HCT116 (cell line): ENCODE measurements at regions not wholly inside any gene's neighbourhood (a gene's known extent, or its start where the extent isn't known, plus 50 kb on each side); places are given as distances from the start of the nearest gene placed in this dataset.

Experiments used
- ATAC-seq: fragments of 200-7000 bp; cut with Tn5 transposase; 2 replicates; pipeline ENCODE4 v1.9.1; 2020; ENCODE audit warnings: mild to moderate bottlenecking, moderate library complexity
- BruUV-seq: library from RNA; stranded (reverse); fragments of 400-500 nt; replicated peaks from 2 replicates; lab custom pipeline; 2021; lab: Mats Ljungman, UMichigan
- CTCF ChIA-PET: fragments of 300-600 bp; sonication (Branson Sonifier 250); formaldehyde crosslinking; loops from one replicate; lab custom pipeline; 2021; ENCODE audit warnings: antibody characterized with exemption; lab: Charles Lee
- POLR2A ChIA-PET: fragments of 300-600, 350-600 bp; sonication (Branson Sonifier 250); formaldehyde crosslinking; loops from one replicate; lab custom pipeline; 2021; ENCODE audit warnings: antibody characterized with exemption; lab: Charles Lee
- RAD21 ChIA-PET, 2 experiments: fragments of 300-600 bp; sonication (Branson Sonifier 250); formaldehyde crosslinking; loops; one replicate each; lab custom pipeline; 2023; ENCODE audit warnings: low total read pairs in 2 of 2; ENCODE audit not compliant: uncharacterized antibody in 2 of 2, unreplicated experiment in 2 of 2, low non-redundant PET in 1 of 2; lab: Charles Lee
- DNase-seq: peaks from one replicate; pipeline ENCODE4 v3.0.0-alpha.2; 2010; ENCODE audit warnings: low read depth, low spot score
- H2AFZ ChIP-seq: fragments of 200-600 bp; shearing (Covaris generic), sonication (generic); 2 replicates; pipeline ENCODE4 v1.6.1; 2017; ENCODE audit warnings: low read depth, mixed run types, mixed read lengths, antibody characterized with exemption, low read length; ENCODE audit not compliant: poor library complexity, severe bottlenecking
- H3K27ac ChIP-seq: 2 replicates; pipeline ENCODE4 v1.5.1; 2012; ENCODE audit warnings: low read depth, low read length
- H3K27me3 ChIP-seq: fragments of 200-600 bp; sonication (generic); 2 replicates; pipeline ENCODE4 v1.6.1; 2016; ENCODE audit warnings: mixed run types, low read length, mixed read lengths; ENCODE audit not compliant: insufficient read depth
- H3K36me3 ChIP-seq, 2 experiments: fragments of 200-500 bp in 1 of 2; fragments of 200-600 bp in 1 of 2; sonication (Bioruptor generic) in 1 of 2; sonication (generic) in 1 of 2; 2 replicates each; pipeline versions ENCODE4 v1.5.1 to v1.6.1; 2014 to 2016; ENCODE audit warnings: low read length in 2 of 2, inconsistent platforms in 1 of 2, mixed read lengths in 1 of 2, mixed run types in 1 of 2; ENCODE audit not compliant: insufficient read depth in 2 of 2, control insufficient read depth in 1 of 2
- H3K4me1 ChIP-seq, 2 experiments: fragments of 200-600 bp in 1 of 2; sonication (generic) in 1 of 2; 2 replicates each; pipeline versions ENCODE4 v1.5.1 to v1.6.1; 2012 to 2017; ENCODE audit warnings: low read length in 2 of 2, inconsistent platforms in 1 of 2, mild to moderate bottlenecking in 1 of 2, mixed read lengths in 1 of 2, mixed run types in 1 of 2, moderate library complexity in 1 of 2; ENCODE audit not compliant: insufficient read depth in 2 of 2, control insufficient read depth in 1 of 2
- H3K4me2 ChIP-seq: fragments of 200-600 bp; sonication (generic); 2 replicates; pipeline ENCODE4 v1.6.1; 2017; ENCODE audit warnings: mixed run types, low read length, mixed read lengths
- H3K4me3 ChIP-seq, 2 experiments: fragments of 200-600 bp in 1 of 2; sonication (generic) in 1 of 2; replicated peaks in 1 of 2; 2 replicates each; pipeline ENCODE4 v1.5.1; 2011 to 2016; ENCODE audit warnings: low read length in 2 of 2, control low read depth in 1 of 2, low read depth in 1 of 2, mild to moderate bottlenecking in 1 of 2, mixed read lengths in 1 of 2, mixed run types in 1 of 2
- H3K79me2 ChIP-seq: fragments of 200-600 bp; sonication (generic); 2 replicates; pipeline ENCODE4 v1.6.1; 2017; ENCODE audit warnings: mild to moderate bottlenecking, mixed run types, low read length, moderate library complexity, mixed read lengths; ENCODE audit not compliant: insufficient read depth
- H3K9ac ChIP-seq: fragments of 200-600 bp; sonication (generic); 2 replicates; pipeline ENCODE4 v1.6.1; 2016; ENCODE audit warnings: low read length, mixed read lengths
- H3K9me2 ChIP-seq: fragments of 200-600 bp; sonication (generic), shearing (Covaris generic); 2 replicates; pipeline ENCODE4 v1.6.1; 2017; ENCODE audit warnings: mixed run types, mild to moderate bottlenecking, moderate library complexity; ENCODE audit not compliant: insufficient read depth
- H3K9me3 ChIP-seq, 2 experiments: fragments of 200-500 bp in 1 of 2; fragments of 200-600 bp in 1 of 2; sonication (Bioruptor generic) in 1 of 2; sonication (generic) in 1 of 2; 2 replicates each; pipeline ENCODE4 v1.6.1; 2014 to 2017; ENCODE audit warnings: low read length in 2 of 2, mixed read lengths in 2 of 2, inconsistent platforms in 1 of 2, low read depth in 1 of 2, mild to moderate bottlenecking in 1 of 2, mixed run types in 1 of 2, moderate library complexity in 1 of 2; ENCODE audit not compliant: control insufficient read depth in 1 of 2, insufficient read depth in 1 of 2
- H4K20me1 ChIP-seq: fragments of 200-600 bp; sonication (generic), shearing (Covaris generic); 2 replicates; pipeline ENCODE4 v1.6.1; 2017; ENCODE audit warnings: mixed run types, mild to moderate bottlenecking, moderate library complexity; ENCODE audit not compliant: insufficient read depth
- CBX3 ChIP-seq: IDR thresholded peaks from 2 replicates; pipeline ENCODE4 v1.6.1; 2012; ENCODE audit warnings: low read depth
- CEBPB ChIP-seq: IDR thresholded peaks from 2 replicates; pipeline ENCODE4 v1.6.1; 2012; ENCODE audit warnings: low read depth
- EGR1 ChIP-seq: IDR thresholded peaks from 2 replicates; pipeline ENCODE4 v1.6.1; 2012; ENCODE audit warnings: low read depth
- ELF1 ChIP-seq: IDR thresholded peaks from 2 replicates; pipeline ENCODE4 v1.6.1; 2012; ENCODE audit warnings: low read depth, borderline replicate concordance
- EZH2 ChIP-seq: fragments of 200-600 bp; sonication (generic); IDR thresholded peaks from 2 replicates; pipeline ENCODE4 v1.6.1; 2017; ENCODE audit warnings: antibody characterized with exemption, mixed run types
- EZH2phosphoT487 ChIP-seq: fragments of 200-600 bp; IDR thresholded peaks from 2 replicates; pipeline ENCODE4 v1.6.1; 2018; ENCODE audit warnings: antibody characterized with exemption, borderline replicate concordance
- FOSL1 ChIP-seq: IDR thresholded peaks from 2 replicates; pipeline ENCODE4 v1.6.1; 2012; ENCODE audit warnings: low read depth
- JUND ChIP-seq: IDR thresholded peaks from 2 replicates; pipeline ENCODE4 v1.6.1; 2012
- POLR2A ChIP-seq: IDR thresholded peaks from 2 replicates; pipeline ENCODE4 v1.7.0; 2011; ENCODE audit warnings: borderline replicate concordance; ENCODE audit not compliant: insufficient read depth, insufficient read length; ENCODE audit errors: extremely low read depth
- POLR2AphosphoS5 ChIP-seq: IDR thresholded peaks from 2 replicates; pipeline ENCODE4 v1.6.1; 2011; ENCODE audit warnings: mild to moderate bottlenecking, low read depth, low read length, moderate library complexity
- RAD21 ChIP-seq: IDR thresholded peaks from 2 replicates; pipeline ENCODE4 v1.6.1; 2012; ENCODE audit warnings: low read depth, mild to moderate bottlenecking
- SIN3A ChIP-seq: IDR thresholded peaks from 2 replicates; pipeline ENCODE4 v1.6.1; 2012; ENCODE audit warnings: low read depth
- SP1 ChIP-seq: IDR thresholded peaks from 2 replicates; pipeline ENCODE4 v1.6.1; 2012; ENCODE audit warnings: low read depth
- SRF ChIP-seq: IDR thresholded peaks from 2 replicates; pipeline ENCODE4 v1.6.1; 2012; ENCODE audit warnings: low read depth
- TCF7L2 ChIP-seq: IDR thresholded peaks from 2 replicates; pipeline ENCODE4 v1.7.0; 2011; ENCODE audit warnings: borderline replicate concordance, inconsistent platforms; ENCODE audit not compliant: insufficient read depth, insufficient read length; ENCODE audit errors: extremely low read depth
- ZFX ChIP-seq: fragments of 450-650 bp; IDR thresholded peaks from 2 replicates; pipeline ENCODE4 v1.6.1; 2017
- ZNF274 ChIP-seq: fragments of 200-500 bp; sonication (Bioruptor generic); IDR thresholded peaks from 2 replicates; pipeline ENCODE4 v1.6.1; 2014; ENCODE audit warnings: mild to moderate bottlenecking, low read depth, low read length, inconsistent platforms
- intact Hi-C: fragments of 100-400 bp; cut with micrococcal nuclease; formaldehyde crosslinking; loops from 2 replicates; pipeline ENCODE4 v1.10.0; 2022
- TF ChIP-seq, protein P1 (sequence below), 3 experiments: fragments of 200-600 bp in 1 of 3; sonication (generic) in 1 of 3; IDR thresholded peaks in 2 of 3; conservative IDR thresholded peaks in 1 of 3; 2 replicates each; pipeline ENCODE4 v1.5.1; 2012 to 2017; ENCODE audit warnings: low read depth in 2 of 3, low read length in 2 of 3, antibody characterized with exemption in 1 of 3, borderline replicate concordance in 1 of 3, control low read depth in 1 of 3, mild to moderate bottlenecking in 1 of 3, mixed read lengths in 1 of 3, mixed run types in 1 of 3, moderate library complexity in 1 of 3; ENCODE audit not compliant: insufficient read depth in 1 of 3
- TF ChIP-seq, protein P2 (sequence below): IDR thresholded peaks from 2 replicates; pipeline ENCODE4 v1.6.1; 2012

GRCh38 chr10:4748491-4749270, 77.3 kb upstream of the AKR1E2 start:
- H2AFZ ChIP-seq, result no peak overlapping the region
- no peak for TF ChIP-seq CEBPB
- TF ChIP-seq SP1, result no peak
- TF ChIP-seq TCF7L2, result no peak
- TF ChIP-seq SRF, result no peak
- no peak for TF ChIP-seq EZH2
- no peak for TF ChIP-seq EZH2phosphoT487
- no peak for TF ChIP-seq SIN3A
- no peak for TF ChIP-seq JUND
- no peak for TF ChIP-seq ZNF274
- no peak for TF ChIP-seq RAD21
- no peak for TF ChIP-seq FOSL1
- TF ChIP-seq POLR2AphosphoS5, result no peak
- TF ChIP-seq CBX3, result no peak
- TF ChIP-seq, protein P1, sequence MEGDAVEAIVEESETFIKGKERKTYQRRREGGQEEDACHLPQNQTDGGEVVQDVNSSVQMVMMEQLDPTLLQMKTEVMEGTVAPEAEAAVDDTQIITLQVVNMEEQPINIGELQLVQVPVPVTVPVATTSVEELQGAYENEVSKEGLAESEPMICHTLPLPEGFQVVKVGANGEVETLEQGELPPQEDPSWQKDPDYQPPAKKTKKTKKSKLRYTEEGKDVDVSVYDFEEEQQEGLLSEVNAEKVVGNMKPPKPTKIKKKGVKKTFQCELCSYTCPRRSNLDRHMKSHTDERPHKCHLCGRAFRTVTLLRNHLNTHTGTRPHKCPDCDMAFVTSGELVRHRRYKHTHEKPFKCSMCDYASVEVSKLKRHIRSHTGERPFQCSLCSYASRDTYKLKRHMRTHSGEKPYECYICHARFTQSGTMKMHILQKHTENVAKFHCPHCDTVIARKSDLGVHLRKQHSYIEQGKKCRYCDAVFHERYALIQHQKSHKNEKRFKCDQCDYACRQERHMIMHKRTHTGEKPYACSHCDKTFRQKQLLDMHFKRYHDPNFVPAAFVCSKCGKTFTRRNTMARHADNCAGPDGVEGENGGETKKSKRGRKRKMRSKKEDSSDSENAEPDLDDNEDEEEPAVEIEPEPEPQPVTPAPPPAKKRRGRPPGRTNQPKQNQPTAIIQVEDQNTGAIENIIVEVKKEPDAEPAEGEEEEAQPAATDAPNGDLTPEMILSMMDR (IDR thresholded peaks at IDR 0.05 in 2 of 3, conservative IDR thresholded peaks at IDR 0.05 in 1 of 3; ENCODE audit: borderline replicate concordance in 1 of 3, insufficient read depth in 1 of 3, low read depth in 2 of 3, low read length in 2 of 3), result no peak
- TF ChIP-seq EGR1, result no peak
- no peak for TF ChIP-seq ZFX
- no peak for TF ChIP-seq POLR2A
- TF ChIP-seq, protein P2, sequence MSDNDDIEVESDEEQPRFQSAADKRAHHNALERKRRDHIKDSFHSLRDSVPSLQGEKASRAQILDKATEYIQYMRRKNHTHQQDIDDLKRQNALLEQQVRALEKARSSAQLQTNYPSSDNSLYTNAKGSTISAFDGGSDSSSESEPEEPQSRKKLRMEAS, result no peak
- no peak for TF ChIP-seq ELF1
- no peaks in the 10 kb centered on the region for H3K79me2 ChIP-seq
- H3K4me3 ChIP-seq, result no peak overlapping the region
- BruUV-seq, result no TSS peak
- intact Hi-C loops, result no loop called here
- no peaks in the 10 kb centered on the region for H4K20me1 ChIP-seq
- POLR2A ChIA-PET, result interaction anchor here (1.7 kb wide), 1 partner anchor 963 kb away, joined by 3 read pairs; the partner anchor contains the start of gene KLF6
- H3K9me2 ChIP-seq, result 0 out of 2 replicates have a peak, but pooled peaks cover 4% of the 10 kb centered on the region
- ATAC-seq (no peak), DNase-seq (no peak)
- no peak overlapping the region for H3K9ac ChIP-seq
- H3K9me3 ChIP-seq, result no peaks in the 10 kb centered on the region
- H3K4me1 ChIP-seq, result no peaks in the 10 kb centered on the region
- RAD21 ChIA-PET, result no interaction called here
- H3K27ac ChIP-seq, result no peak overlapping the region
- no peak overlapping the region for H3K4me2 ChIP-seq
- H3K36me3 ChIP-seq, result no peaks in the 10 kb centered on the region
- CTCF ChIA-PET, result interaction anchor here (1.4 kb wide), 1 partner anchor 11 kb away, joined by 4 read pairs; no protein-coding TSS in a partner anchor
- H3K27me3 ChIP-seq, result no peaks in the 10 kb centered on the region
